K562 (cell line): ENCODE measurements at regions not wholly inside any gene's neighbourhood (a gene's known extent, or its start where the extent isn't known, plus 50 kb on each side); places are given as distances from the start of the nearest gene placed in this dataset.

Experiments
- ATAC-seq: fragments of 200-7000 bp; cut with Tn5 transposase; 3 replicates; pipeline ENCODE4 v1.9.1; 2020; ENCODE audit warnings: moderate library complexity
- BruUV-seq: library from RNA; stranded (reverse); fragments of 400-500 nt; replicated peaks from 2 replicates; lab custom pipeline; 2021; lab: Mats Ljungman, UMichigan
- CTCF ChIA-PET: fragments of 300-600 bp; formaldehyde crosslinking; extraction: SDS; loops from one replicate; lab custom pipeline; 2021; ENCODE audit warnings: low intra/inter-chr PET ratio; lab: Yijun Ruan, JAX
- POLR2A ChIA-PET: fragments of 300-600, 350-650 bp; sonication (Branson Sonifier 250); formaldehyde crosslinking; extraction: SDS; loops from one replicate; lab custom pipeline; 2021; ENCODE audit warnings: antibody characterized with exemption, inconsistent platforms; lab: Yijun Ruan, JAX
- DNase-seq, 4 experiments: peaks; one replicate each; pipeline versions ENCODE4 v3.0.0 to v3.0.0-alpha.2; 2011 to 2018; ENCODE audit warnings: low spot score in 3 of 4, mixed read lengths in 3 of 4; ENCODE audit errors: extremely low read depth in 1 of 4
- FAIRE-seq: peaks from 2 replicates; lab custom pipeline; 2011; peaks lifted over from hg19 to GRCh38; lab: Jason Lieb, UNC
- H2AFZ ChIP-seq: 2 replicates; pipeline ENCODE4 v1.6.0; 2011; ENCODE audit warnings: low read depth, low read length, control low read depth, inconsistent platforms
- H3K27ac ChIP-seq: fragments of 200-600 bp; 3 replicates; pipeline ENCODE4 v1.8.0; 2011; ENCODE audit warnings: low read depth, mild to moderate bottlenecking, control low read depth, inconsistent platforms, low read length, moderate library complexity, mixed read lengths; ENCODE audit errors: extremely low read depth
- H3K27me3 ChIP-seq, 2 experiments: fragments of 300-600 bp in 1 of 2; 2 replicates in 1 of 2; 3 replicates in 1 of 2; pipeline versions ENCODE4 v1.6.0 to v1.8.0; 2011; ENCODE audit warnings: inconsistent platforms in 2 of 2, low read length in 2 of 2, mild to moderate bottlenecking in 1 of 2, mixed read lengths in 1 of 2, moderate library complexity in 1 of 2; ENCODE audit not compliant: control insufficient read depth in 2 of 2, insufficient read depth in 2 of 2
- H3K36me3 ChIP-seq: fragments of 300-600 bp; 3 replicates; pipeline ENCODE4 v1.8.0; 2011; ENCODE audit warnings: mild to moderate bottlenecking, low read length, inconsistent platforms; ENCODE audit not compliant: control insufficient read depth, insufficient read depth
- H3K4me1 ChIP-seq, 2 experiments: fragments of 200-600 bp in 1 of 2; replicated peaks in 1 of 2; 2 replicates in 1 of 2; 3 replicates in 1 of 2; pipeline versions ENCODE4 v1.5.1 to v1.8.0; 2011; ENCODE audit warnings: inconsistent platforms in 2 of 2, low read length in 2 of 2, mild to moderate bottlenecking in 1 of 2, mixed read lengths in 1 of 2, moderate library complexity in 1 of 2; ENCODE audit not compliant: control insufficient read depth in 2 of 2, insufficient read depth in 2 of 2
- H3K4me2 ChIP-seq: 2 replicates; pipeline ENCODE4 v1.6.1; 2011; ENCODE audit warnings: low read length, control low read depth, inconsistent platforms, mixed read lengths; ENCODE audit not compliant: insufficient read depth
- H3K4me3 ChIP-seq: fragments of 200-600 bp; sonication (generic), shearing (Covaris generic); 2 replicates; pipeline ENCODE4 v1.5.1; 2016; ENCODE audit warnings: control low read depth, inconsistent platforms
- H3K79me2 ChIP-seq: fragments of 200-600 bp; 3 replicates; pipeline ENCODE4 v1.8.0; 2011; ENCODE audit warnings: low read length, inconsistent platforms; ENCODE audit not compliant: control insufficient read depth, insufficient read depth
- H3K9ac ChIP-seq, 2 experiments: 2 replicates each; pipeline versions ENCODE4 v1.6.0 to v1.6.1; 2011; ENCODE audit warnings: low read depth in 2 of 2, low read length in 2 of 2, control low read depth in 1 of 2, inconsistent platforms in 1 of 2, mild to moderate bottlenecking in 1 of 2, mixed read lengths in 1 of 2; ENCODE audit not compliant: insufficient read depth in 1 of 2
- H3K9me1 ChIP-seq: one replicate; pipeline ENCODE4 v1.6.0; 2011; ENCODE audit warnings: inconsistent platforms, mild to moderate bottlenecking, low read length, moderate library complexity; ENCODE audit not compliant: control insufficient read depth, insufficient read depth
- H3K9me3 ChIP-seq: replicated peaks from 2 replicates; pipeline ENCODE4 v1.5.1; 2011; ENCODE audit warnings: low read depth, low read length, inconsistent platforms; ENCODE audit not compliant: control insufficient read depth, insufficient read depth
- H4K20me1 ChIP-seq: replicated peaks from 2 replicates; pipeline ENCODE4 v1.6.1; 2011; ENCODE audit warnings: low read length, inconsistent platforms, mixed read lengths; ENCODE audit not compliant: control insufficient read depth, insufficient read depth
- GABPA ChIP-seq: fragments of 200-800 bp; sonication (Bioruptor generic); conservative IDR thresholded peaks from 2 replicates; pipeline ENCODE4 v1.6.1; 2016; ENCODE audit warnings: low read depth, missing genetic modification characterization, missing compliant biosample characterization
- HDAC2 ChIP-seq: fragments of 450-650 bp; IDR thresholded peaks from 2 replicates; pipeline ENCODE4 v1.6.1; 2016; ENCODE audit warnings: mild to moderate bottlenecking
- HDGF ChIP-seq: fragments of 450-650 bp; IDR thresholded peaks from 2 replicates; pipeline ENCODE4 v1.6.1; 2016
- KDM2B ChIP-seq: fragments of 250-450 bp; sonication (Bioruptor Pico); IDR thresholded peaks from 2 replicates; pipeline ENCODE4 v1.8.0; 2021; ENCODE audit warnings: mild to moderate bottlenecking, moderate library complexity
- PHB ChIP-seq: fragments of 250-450 bp; sonication (Bioruptor Pico); IDR thresholded peaks from 2 replicates; pipeline ENCODE4 v1.5.0; 2021
- SMAD2 ChIP-seq: fragments of 150-350 bp; IDR thresholded peaks from 2 replicates; pipeline ENCODE4 v1.6.1; 2014; ENCODE audit warnings: low read depth, mild to moderate bottlenecking, low read length
- TAF1 ChIP-seq: IDR thresholded peaks from 2 replicates; pipeline ENCODE4 v1.6.1; 2011; ENCODE audit warnings: mild to moderate bottlenecking, low read length, moderate library complexity; ENCODE audit not compliant: insufficient read depth, control insufficient read depth, severe bottlenecking; ENCODE audit errors: extremely low read depth
- TCF7L2 ChIP-seq: fragments of 150-350 bp; IDR thresholded peaks from 2 replicates; pipeline ENCODE4 v1.6.1; 2016; ENCODE audit warnings: low read depth, mild to moderate bottlenecking, low read length, moderate library complexity
- XRCC3 ChIP-seq: fragments of 450-650 bp; IDR thresholded peaks from 2 replicates; pipeline ENCODE4 v1.6.1; 2017; ENCODE audit warnings: mild to moderate bottlenecking, moderate library complexity
- XRCC4 ChIP-seq: IDR thresholded peaks from one replicate; pipeline ENCODE4 v1.6.1; 2011; ENCODE audit not compliant: insufficient read depth, insufficient read length; ENCODE audit errors: extremely low read depth
- ZNF184 ChIP-seq: sonication (generic); formaldehyde crosslinking; IDR thresholded peaks from 2 replicates; pipeline ENCODE4 v1.5.0; 2020; ENCODE audit warnings: missing genetic modification reagents
- ZNF232 ChIP-seq: sonication (generic); formaldehyde crosslinking; IDR thresholded peaks from 2 replicates; pipeline ENCODE4 v1.8.0; 2022; ENCODE audit warnings: mild to moderate bottlenecking, missing genetic modification reagents
- ZNF780A ChIP-seq: fragments of 250-450 bp; sonication (Bioruptor Pico); IDR thresholded peaks from 2 replicates; pipeline ENCODE4 v1.5.0; 2021; ENCODE audit warnings: mild to moderate bottlenecking
- WGBS: fragments of 100-300 bp; shearing (Covaris generic); methylation state at CpG from one replicate; pipeline ENCODE4 v1.1.6; 2016; ENCODE audit warnings: low coverage, mixed read lengths; ENCODE audit not compliant: insufficient coverage; ENCODE audit errors: missing lambda C conversion rate; 5-methylcytosine and 5-hydroxymethylcytosine counted together
- in situ Hi-C: fragments of 300-500 bp; cut with MboI; formaldehyde crosslinking; loops from 4 replicates; pipeline ENCODE4 v1.15.0; 2018; ENCODE audit warnings: inconsistent platforms, mixed read lengths
- intact Hi-C: fragments of 100-400 bp; cut with micrococcal nuclease; formaldehyde crosslinking; loops from 2 replicates; pipeline ENCODE4 v1.14.2; 2022

- intact Hi-C loops = no loop called here
- peaks cover 20 to 83% of the 10 kb centered on the region in 2 experiments; a peak in 4 of 5 replicates for H3K27me3 ChIP-seq
- H2AFZ ChIP-seq = no peak overlapping the region
- in situ Hi-C loops = no loop called here
- H3K27ac ChIP-seq = no peak overlapping the region
- H3K4me1 ChIP-seq = peaks cover 0 to 5% of the 10 kb centered on the region in 2 experiments; a peak in 2 of 5 replicates
- no TSS peak for BruUV-seq
- H3K9me1 ChIP-seq = no peaks in the 10 kb centered on the region
- 0% methylated on average over 10 of the region's 11 CpGs for WGBS
- no peaks in the 10 kb centered on the region for H3K36me3 ChIP-seq
- H3K79me2 ChIP-seq = no peaks in the 10 kb centered on the region
- ChIA-PET POLR2A (interaction anchor here (0.5 to 1.1 kb wide), 2 partner anchors 16 to 473 kb away, joined by 3 to 4 read pairs; no protein-coding TSS in a partner anchor), CTCF (interaction anchor here (0.7 kb wide), 1 partner anchor 133 kb away, joined by 3 read pairs; no protein-coding TSS in a partner anchor)
- DNase-seq (no peak), ATAC-seq (no peak), FAIRE-seq (no peak)
- H3K9me3 ChIP-seq = no peaks in the 10 kb centered on the region
- TF ChIP-seq GABPA (tag) (no peak), XRCC3 (no peak), PHB (no peak), ZNF232 (CRISPR knock-in tag) (no peak), ZNF184 (CRISPR knock-in tag) (no peak), SMAD2 (no peak), HDAC2 (no peak), TCF7L2 (no peak), HDGF (no peak), XRCC4 (no peak), KDM2B (CRISPR knock-in tag) (no peak), ZNF780A (CRISPR knock-in tag) (no peak), TAF1 (no peak)
- H3K4me2 ChIP-seq = no peak overlapping the region
- H3K9ac ChIP-seq = no peak overlapping the region
- no peak overlapping the region for H3K4me3 ChIP-seq
- no peaks in the 10 kb centered on the region; the same call in 1 of the 2 replicates for H4K20me1 ChIP-seq
These were observed 130.1 kb downstream of the FOXL1 start for GRCh38 chr16:86708431-86708830.
